HFF-Myc (cell line): ENCODE measurements at regions not wholly inside any gene's neighbourhood (a gene's known extent, or its start where the extent isn't known, plus 50 kb on each side); places are given as distances from the start of the nearest gene placed in this dataset.

Experiments
- DNase-seq: peaks from one replicate; pipeline ENCODE4 v3.0.0-alpha.2; 2011; ENCODE audit warnings: low read depth; ENCODE audit errors: extremely low read depth
- H3K4me3 ChIP-seq: replicated peaks from 2 replicates; pipeline ENCODE4 v1.5.1; 2011; ENCODE audit warnings: low read depth, mild to moderate bottlenecking, control low read depth, low read length
- CTCF ChIP-seq: IDR thresholded peaks from 2 replicates; pipeline ENCODE4 v1.5.1; 2012; ENCODE audit warnings: mild to moderate bottlenecking, low read depth, low read length, control low read depth; ENCODE audit errors: missing control alignments

- no peak overlapping the region for H3K4me3 ChIP-seq
- DNase-seq = no peak
- TF ChIP-seq CTCF = no peak
These were observed 2223.1 kb upstream of the C9orf72 start for GRCh38 chr9:29796291-29796952.

GRCh38 chr9:29798599-29798998, 2225.3 kb upstream of the C9orf72 start:
- no peak overlapping the region for H3K4me3 ChIP-seq
- no peak for TF ChIP-seq CTCF
- no peak for DNase-seq

- TF ChIP-seq CTCF = no peak
- no peak for DNase-seq
- no peak overlapping the region for H3K4me3 ChIP-seq
These were observed 2225.9 kb upstream of the C9orf72 start for GRCh38 chr9:29799227-29799626.

GRCh38 chr9:29800821-29801220, 2227.5 kb upstream of the C9orf72 start:
- no peak for DNase-seq
- TF ChIP-seq CTCF = no peak

GRCh38 chr9:29802454-29802853, 2229.2 kb upstream of the C9orf72 start:
- no peak overlapping the region for H3K4me3 ChIP-seq
- no peak for TF ChIP-seq CTCF
- no peak for DNase-seq

More at GRCh38 chr9:29800821-29801220, 2227.5 kb upstream of the C9orf72 start:
- H3K4me3 ChIP-seq = no peak overlapping the region

- no peak for DNase-seq
- no peak overlapping the region for H3K4me3 ChIP-seq
- no peak for TF ChIP-seq CTCF
These were observed 2233.8 kb upstream of the C9orf72 start for GRCh38 chr9:29806937-29807618.
